ENCODE measurements at regions not wholly inside any gene's neighbourhood (a gene's known extent, or its start where the extent isn't known, plus 50 kb on each side); places are given as distances from the start of the nearest gene placed in this dataset.
"Not testable (repeated sequence)": the region's sequence is repeated elsewhere in the genome, so short reads cannot be mapped to it uniquely, and the experiment has no call there.

DNA sequence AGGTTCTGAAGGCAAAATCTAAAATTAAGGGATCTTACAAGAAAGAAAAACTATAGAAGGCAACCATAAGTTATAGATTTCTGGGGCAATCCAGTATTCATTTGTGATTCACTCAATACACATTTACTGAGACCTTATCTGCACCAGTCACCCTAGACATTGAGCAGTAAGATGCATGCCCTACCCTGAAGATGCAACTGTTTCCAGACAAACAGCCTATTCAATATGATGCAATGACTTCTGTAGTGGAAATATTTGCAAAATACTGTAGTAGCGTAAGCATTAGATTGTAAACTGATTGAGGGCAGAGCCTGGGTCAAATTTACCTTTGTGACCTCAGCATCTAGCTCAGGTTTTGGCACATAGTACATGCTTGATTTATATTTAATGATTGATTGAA is 256.2 kb upstream of the ACTBL2 start:
- TF ChIP-seq, protein P1, sequence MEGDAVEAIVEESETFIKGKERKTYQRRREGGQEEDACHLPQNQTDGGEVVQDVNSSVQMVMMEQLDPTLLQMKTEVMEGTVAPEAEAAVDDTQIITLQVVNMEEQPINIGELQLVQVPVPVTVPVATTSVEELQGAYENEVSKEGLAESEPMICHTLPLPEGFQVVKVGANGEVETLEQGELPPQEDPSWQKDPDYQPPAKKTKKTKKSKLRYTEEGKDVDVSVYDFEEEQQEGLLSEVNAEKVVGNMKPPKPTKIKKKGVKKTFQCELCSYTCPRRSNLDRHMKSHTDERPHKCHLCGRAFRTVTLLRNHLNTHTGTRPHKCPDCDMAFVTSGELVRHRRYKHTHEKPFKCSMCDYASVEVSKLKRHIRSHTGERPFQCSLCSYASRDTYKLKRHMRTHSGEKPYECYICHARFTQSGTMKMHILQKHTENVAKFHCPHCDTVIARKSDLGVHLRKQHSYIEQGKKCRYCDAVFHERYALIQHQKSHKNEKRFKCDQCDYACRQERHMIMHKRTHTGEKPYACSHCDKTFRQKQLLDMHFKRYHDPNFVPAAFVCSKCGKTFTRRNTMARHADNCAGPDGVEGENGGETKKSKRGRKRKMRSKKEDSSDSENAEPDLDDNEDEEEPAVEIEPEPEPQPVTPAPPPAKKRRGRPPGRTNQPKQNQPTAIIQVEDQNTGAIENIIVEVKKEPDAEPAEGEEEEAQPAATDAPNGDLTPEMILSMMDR (IDR thresholded peaks at IDR 0.05): no peak
- TF ChIP-seq POLR2AphosphoS5 (IDR thresholded peaks at IDR 0.05): no peak
- no peaks in the 10 kb centered on the region for H3K27me3 ChIP-seq
- H3K4me3 ChIP-seq: no peak overlapping the region
- no peaks in the 10 kb centered on the region for H3K4me1 ChIP-seq
- intact Hi-C loops (cut with DNase I; ENCODE audit: low total_unique reads): no loop called here
- no peak overlapping the region for H3K27ac ChIP-seq
- DNase-seq (ENCODE audit: low spot score in 2 of 2): no peak
- H3K36me3 ChIP-seq: no peaks in the 10 kb centered on the region
- H3K9me3 ChIP-seq: no peaks in the 10 kb centered on the region

DNA sequence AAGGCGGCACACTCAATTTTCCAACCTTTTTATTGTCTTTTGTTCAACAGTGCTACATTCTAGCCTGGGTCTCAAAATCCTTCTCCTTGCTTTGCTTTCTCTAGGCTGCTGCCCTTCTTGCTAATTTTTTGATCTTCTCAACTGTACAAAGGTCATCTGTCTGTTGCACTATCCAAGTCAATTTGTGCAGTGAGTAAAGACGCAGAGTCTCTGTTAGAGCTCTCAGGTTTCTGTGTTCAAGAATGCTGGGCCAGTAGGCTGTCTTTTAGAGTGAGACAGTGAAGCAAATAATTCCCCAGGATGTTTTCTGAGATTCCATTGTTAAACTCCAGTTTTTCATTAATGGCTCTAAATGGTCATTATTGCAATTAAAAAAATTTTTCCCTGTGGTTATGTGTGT is 255.7 kb upstream of the ACTBL2 start:
- no peak overlapping the region for H3K27ac ChIP-seq
- TF ChIP-seq POLR2A (IDR thresholded peaks at IDR 0.05): no peak
- TF ChIP-seq, protein P1 (IDR thresholded peaks at IDR 0.05): no peak
- TF ChIP-seq POLR2AphosphoS5 (IDR thresholded peaks at IDR 0.05): no peak
- H3K27me3 ChIP-seq: no peaks in the 10 kb centered on the region
- intact Hi-C loops (cut with DNase I; ENCODE audit: low total_unique reads): no loop called here
- no peak for DNase-seq (ENCODE audit: low spot score in 2 of 2)
- no peaks in the 10 kb centered on the region for H3K9me3 ChIP-seq
- no peaks in the 10 kb centered on the region for H3K36me3 ChIP-seq
- no peak overlapping the region for H3K4me3 ChIP-seq
- H3K4me1 ChIP-seq: no peaks in the 10 kb centered on the region

DNA sequence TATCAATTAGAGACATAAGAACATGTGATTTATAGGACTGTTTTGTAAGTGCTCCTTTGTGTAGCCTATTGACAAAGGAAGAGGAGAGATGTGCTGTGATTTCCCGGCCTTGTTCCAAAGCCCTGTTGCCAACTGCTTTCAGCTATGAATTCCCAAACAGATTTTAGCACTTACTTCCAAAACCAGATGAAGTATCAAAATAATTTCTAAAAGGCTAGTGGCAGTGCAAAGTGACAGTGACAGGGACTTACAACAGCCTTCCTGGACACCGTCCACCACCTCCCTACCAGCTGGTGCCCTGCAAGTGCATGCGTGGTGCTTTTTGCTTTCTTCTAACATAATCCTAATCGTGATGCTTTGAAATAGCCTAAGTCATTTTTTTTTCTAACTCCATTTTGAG is 254.1 kb upstream of the ACTBL2 start:
- intact Hi-C loops (cut with DNase I; ENCODE audit: low total_unique reads): no loop called here
- peak overlapping the region; percentile 43 to 52 for H3K27ac ChIP-seq

DNA sequence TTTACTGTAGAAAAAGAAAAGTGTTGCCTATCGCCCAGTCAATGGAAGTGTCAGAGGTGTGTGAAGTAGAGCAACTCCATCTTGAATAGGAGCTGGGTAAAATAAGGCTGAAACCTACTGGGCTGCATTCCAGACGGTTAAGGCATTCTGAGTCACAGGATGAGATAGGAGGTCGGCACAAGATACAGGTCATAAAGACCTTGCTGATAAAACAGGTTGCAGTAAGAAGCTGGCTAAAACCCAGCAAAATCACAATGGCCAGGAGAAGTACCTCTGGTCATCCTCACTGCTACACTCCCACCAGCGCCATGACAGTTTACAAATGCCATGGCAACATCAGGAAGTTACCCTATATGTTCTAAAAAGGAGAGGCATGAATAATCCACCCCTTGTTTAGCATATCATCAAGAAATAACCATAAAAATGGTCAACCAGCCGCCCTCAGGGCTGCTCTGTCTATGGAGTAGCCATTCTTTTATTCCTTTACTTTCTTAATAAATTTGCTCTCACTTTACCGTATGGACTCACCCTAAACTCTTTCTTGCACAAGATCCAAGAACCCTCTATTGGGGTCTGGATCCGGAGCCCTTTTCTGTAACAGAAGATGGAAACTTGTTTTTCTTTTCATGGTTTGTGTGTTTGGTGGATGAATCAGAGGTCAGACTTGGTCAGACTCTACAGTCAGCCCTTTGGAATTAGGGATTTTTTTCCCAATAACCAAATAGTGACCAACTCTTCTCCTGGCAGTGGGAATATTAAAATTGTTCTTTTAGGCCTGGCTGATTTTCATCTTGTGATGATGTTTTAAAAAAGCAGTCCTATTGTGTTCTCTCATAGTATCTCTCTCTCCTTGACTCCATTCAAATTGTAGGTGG is 252.9 kb upstream of the ACTBL2 start:
- intact Hi-C loops (cut with DNase I; ENCODE audit: low total_unique reads); H3K36me3 ChIP-seq; H3K27me3 ChIP-seq; H3K4me1 ChIP-seq; H3K4me3 ChIP-seq; H3K9me3 ChIP-seq; DNase-seq (ENCODE audit: low spot score in 2 of 2): not testable (repeated sequence)
- H3K27ac ChIP-seq: peak overlapping the region; percentile 14 to 52

More for the DNA sequence above, 254.1 kb upstream of the ACTBL2 start:
- DNase-seq (ENCODE audit: low spot score in 2 of 2): no peak
- TF ChIP-seq, protein P1 (IDR thresholded peaks at IDR 0.05): no peak
- no peak for TF ChIP-seq POLR2AphosphoS5 (IDR thresholded peaks at IDR 0.05)
- no peak for TF ChIP-seq POLR2A (IDR thresholded peaks at IDR 0.05)
- H3K27me3 ChIP-seq: no peaks in the 10 kb centered on the region
- no peaks in the 10 kb centered on the region for H3K9me3 ChIP-seq
- H3K4me3 ChIP-seq: no peak overlapping the region
- H3K4me1 ChIP-seq: no peaks in the 10 kb centered on the region
- no peaks in the 10 kb centered on the region for H3K36me3 ChIP-seq

DNA sequence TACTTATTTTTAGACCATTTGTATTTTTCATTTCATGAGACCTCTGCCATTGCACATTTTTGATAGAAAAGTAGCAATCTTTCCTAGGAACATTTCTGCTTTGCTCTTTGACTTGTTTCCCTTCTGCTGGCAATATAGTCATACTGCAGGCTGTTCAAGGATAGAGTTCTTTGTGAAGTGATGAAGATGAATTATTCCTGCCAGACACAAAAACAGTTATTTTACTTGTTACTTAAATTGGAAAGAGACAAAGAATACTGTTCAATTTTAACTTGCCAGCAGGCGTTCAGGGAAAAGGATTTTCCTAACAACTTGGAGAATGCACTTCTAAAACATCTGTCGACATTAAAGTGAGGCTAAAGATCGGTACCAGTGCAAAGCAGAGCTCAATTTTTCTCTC is 251.7 kb upstream of the ACTBL2 start:
- Histone ChIP-seq H3K36me3 (no peaks in the 10 kb centered on the region), H3K9me3 (no peaks in the 10 kb centered on the region), H3K4me1 (no peaks in the 10 kb centered on the region), H3K27me3 (no peaks in the 10 kb centered on the region), H3K4me3 (no peak overlapping the region), H3K27ac (no peak overlapping the region)
- DNase-seq (ENCODE audit: low spot score in 2 of 2): no peak
- TF ChIP-seq POLR2A (IDR thresholded peaks at IDR 0.05) (no peak), POLR2AphosphoS5 (IDR thresholded peaks at IDR 0.05) (no peak)
- TF ChIP-seq, protein P1 (IDR thresholded peaks at IDR 0.05): no peak
- intact Hi-C loops (cut with DNase I; ENCODE audit: low total_unique reads): no loop called here

Measured in breast epithelium (tissue), 4 donors.